ENCODE measurements at regions not wholly inside any gene's neighbourhood (a gene's known extent, or its start where the extent isn't known, plus 50 kb on each side); places are given as distances from the start of the nearest gene placed in this dataset.

DNA sequence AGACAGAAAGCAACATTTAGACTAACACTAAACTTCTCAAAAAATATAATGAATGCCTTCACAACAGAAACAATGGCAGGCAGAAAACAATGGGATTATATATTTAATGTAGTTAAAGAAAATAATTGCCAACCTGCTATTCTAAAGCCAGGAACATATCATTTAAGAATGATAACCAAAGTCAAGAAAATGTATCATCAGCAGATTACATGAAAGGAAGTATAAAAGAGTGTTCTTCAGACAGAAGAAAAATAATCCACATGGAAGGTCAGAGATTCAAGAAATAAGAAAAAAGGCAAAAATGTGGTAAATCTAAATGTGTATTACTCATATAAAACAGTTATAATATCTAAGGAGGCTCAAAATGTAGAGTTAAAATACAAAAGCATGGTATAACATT, 98.1 kb downstream of the CYP26A1 start:
- no peaks in the 10 kb centered on the region for H3K9me3 ChIP-seq (ENCODE audit: low read depth, low read length)
- no peak overlapping the region for H3K4me3 ChIP-seq
- H3K27ac ChIP-seq = no peak overlapping the region
- no peak for TF ChIP-seq FOXP2 (optimal IDR thresholded peaks at IDR 0.05; ENCODE audit: control extremely low read depth, extremely low read length, insufficient read depth)
- TF ChIP-seq EZH2 (IDR thresholded peaks at IDR 0.05) = no peak
- no peak for TF ChIP-seq POLR2AphosphoS5 (IDR thresholded peaks at IDR 0.05; ENCODE audit: borderline replicate concordance, low read depth, low read length)
- no peak overlapping the region for H3K9ac ChIP-seq (ENCODE audit: insufficient read length)
- no peaks in the 10 kb centered on the region for H3K36me3 ChIP-seq (ENCODE audit: insufficient read depth, low read length)
- DNase-seq (ENCODE audit: low read depth, low spot score) = no peak

DNA sequence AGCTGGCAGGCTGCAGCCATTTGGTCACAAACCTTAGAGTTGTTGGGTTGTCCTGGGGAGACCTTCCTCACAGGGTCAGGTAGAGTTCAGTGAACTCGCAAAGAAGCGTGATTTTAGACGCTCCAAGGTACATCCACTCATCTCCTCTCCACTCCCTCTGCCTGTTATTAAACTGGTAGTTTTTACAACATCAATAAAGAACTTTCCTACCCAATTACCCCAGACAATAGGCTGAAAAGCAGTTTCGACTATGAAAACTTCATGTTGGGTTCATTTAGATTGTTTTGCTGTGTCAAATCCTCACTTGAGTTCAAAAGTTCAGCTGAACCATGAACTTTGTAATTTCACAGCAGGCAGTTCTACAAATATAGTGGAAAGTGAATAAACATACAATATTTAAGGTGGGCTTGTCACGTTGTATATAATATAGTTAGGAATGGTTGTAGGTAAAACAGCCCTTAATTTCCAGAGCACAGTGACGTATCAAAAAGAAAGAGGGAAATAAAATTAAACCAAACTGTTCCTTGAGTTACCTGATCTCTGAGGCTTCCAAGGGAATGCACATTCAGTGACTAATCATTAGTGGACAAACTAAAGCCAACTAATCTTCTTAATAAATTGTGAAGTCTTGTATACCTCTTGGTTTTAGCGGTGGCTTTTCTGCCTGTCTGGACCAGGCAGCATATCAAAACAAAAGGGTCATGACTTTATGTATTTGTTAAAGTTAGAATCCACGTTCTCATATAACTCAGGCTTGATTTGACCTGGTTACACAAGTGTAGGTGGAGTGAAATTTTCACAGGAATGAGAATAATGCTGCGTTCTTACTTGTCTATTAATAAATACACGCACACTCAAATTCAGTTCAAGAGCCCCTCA, 100.5 kb downstream of the CYP26A1 start:
- Histone ChIP-seq H3K36me3 (ENCODE audit: insufficient read depth, low read length) (no peaks in the 10 kb centered on the region), H3K4me3 (no peak overlapping the region), H3K9me3 (ENCODE audit: low read depth, low read length) (no peaks in the 10 kb centered on the region), H3K27ac (no peak overlapping the region), H3K9ac (ENCODE audit: insufficient read length) (no peak overlapping the region)
- no peak for DNase-seq (ENCODE audit: low read depth, low spot score)
- TF ChIP-seq FOXP2 (optimal IDR thresholded peaks at IDR 0.05; ENCODE audit: control extremely low read depth, extremely low read length, insufficient read depth) = no peak
- no peak for TF ChIP-seq EZH2 (IDR thresholded peaks at IDR 0.05)
- no peak for TF ChIP-seq POLR2AphosphoS5 (IDR thresholded peaks at IDR 0.05; ENCODE audit: borderline replicate concordance, low read depth, low read length)

DNA sequence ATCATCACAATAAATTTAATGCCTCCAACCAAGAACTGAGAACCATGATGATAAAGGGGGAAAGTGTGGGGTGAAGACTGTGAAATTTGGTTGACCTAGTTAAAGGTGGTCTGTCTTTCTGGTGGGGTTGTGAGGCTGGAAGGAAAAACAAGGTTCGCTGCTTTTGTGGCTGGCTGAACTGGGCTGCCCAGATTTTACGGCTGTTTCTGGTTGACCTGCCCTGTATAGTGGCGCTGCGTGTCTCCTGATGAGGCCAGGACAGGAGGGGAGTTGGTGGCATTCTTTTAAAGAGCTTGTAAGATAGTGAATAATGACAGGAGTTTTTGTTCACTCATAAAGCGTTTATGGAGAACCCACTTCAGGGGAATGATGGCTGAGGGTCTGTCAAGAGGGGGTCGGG, 101.8 kb downstream of the CYP26A1 start:
- TF ChIP-seq POLR2AphosphoS5 (IDR thresholded peaks at IDR 0.05; ENCODE audit: borderline replicate concordance, low read depth, low read length) (no peak), FOXP2 (optimal IDR thresholded peaks at IDR 0.05; ENCODE audit: control extremely low read depth, extremely low read length, insufficient read depth) (no peak), EZH2 (IDR thresholded peaks at IDR 0.05) (no peak)
- Histone ChIP-seq H3K9ac (ENCODE audit: insufficient read length) (no peak overlapping the region), H3K36me3 (ENCODE audit: insufficient read depth, low read length) (no peaks in the 10 kb centered on the region), H3K27ac (no peak overlapping the region), H3K9me3 (ENCODE audit: low read depth, low read length) (no peaks in the 10 kb centered on the region), H3K4me3 (no peak overlapping the region)
- DNase-seq (ENCODE audit: low read depth, low spot score) = no peak

DNA sequence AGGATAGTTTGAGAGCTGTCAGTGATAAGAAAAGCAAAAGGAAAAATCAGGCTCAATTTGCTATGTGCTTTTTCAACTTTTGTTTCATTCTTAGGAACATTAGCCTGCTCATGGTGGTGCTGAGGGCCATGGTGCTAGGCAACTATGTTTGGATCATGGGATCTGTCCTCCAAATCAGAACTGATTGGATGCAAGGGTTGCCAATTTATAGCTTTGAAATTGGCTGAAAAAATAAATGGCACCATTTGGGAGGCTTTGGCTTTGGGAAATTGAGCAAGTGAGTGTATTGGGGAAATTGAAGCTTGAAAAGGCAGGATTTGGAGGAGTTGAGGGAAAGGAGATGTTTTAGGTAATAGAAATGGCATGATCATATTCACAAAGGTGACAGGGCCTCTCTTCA, 103.8 kb downstream of the CYP26A1 start:
- Histone ChIP-seq H3K9me3 (ENCODE audit: low read depth, low read length) (no peaks in the 10 kb centered on the region), H3K4me3 (no peak overlapping the region), H3K9ac (ENCODE audit: insufficient read length) (no peak overlapping the region), H3K27ac (no peak overlapping the region), H3K36me3 (ENCODE audit: insufficient read depth, low read length) (no peaks in the 10 kb centered on the region)
- TF ChIP-seq POLR2AphosphoS5 (IDR thresholded peaks at IDR 0.05; ENCODE audit: borderline replicate concordance, low read depth, low read length) (no peak), EZH2 (IDR thresholded peaks at IDR 0.05) (no peak)
- no peak for DNase-seq (ENCODE audit: low read depth, low spot score)

DNA sequence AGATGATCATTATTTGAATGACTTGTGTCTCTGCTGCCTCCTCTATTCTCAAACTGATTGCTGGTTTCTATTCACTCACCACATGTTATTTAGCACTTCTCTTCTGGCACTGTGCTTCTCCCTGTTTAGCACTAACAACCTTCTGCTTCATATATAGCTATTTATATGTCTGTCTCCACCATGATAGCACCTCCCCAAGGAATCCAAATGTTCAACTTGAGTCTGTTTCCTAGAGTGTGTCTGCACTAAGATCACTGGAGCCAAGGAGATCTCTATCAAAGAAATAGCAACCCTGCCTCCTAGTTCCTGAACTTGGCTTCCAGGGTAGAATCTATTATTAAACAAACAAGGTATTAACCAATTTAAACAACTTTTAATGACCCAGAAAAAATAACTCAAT, 104.5 kb downstream of the CYP26A1 start:
- Histone ChIP-seq H3K9me3 (ENCODE audit: low read depth, low read length) (no peaks in the 10 kb centered on the region), H3K4me3 (no peak overlapping the region), H3K27ac (no peak overlapping the region), H3K9ac (ENCODE audit: insufficient read length) (no peak overlapping the region), H3K36me3 (ENCODE audit: insufficient read depth, low read length) (no peaks in the 10 kb centered on the region)
- no peak for TF ChIP-seq EZH2 (IDR thresholded peaks at IDR 0.05)
- no peak for TF ChIP-seq POLR2AphosphoS5 (IDR thresholded peaks at IDR 0.05; ENCODE audit: borderline replicate concordance, low read depth, low read length)
- no peak for TF ChIP-seq FOXP2 (optimal IDR thresholded peaks at IDR 0.05; ENCODE audit: control extremely low read depth, extremely low read length, insufficient read depth)
- no peak for DNase-seq (ENCODE audit: low read depth, low spot score)

DNA sequence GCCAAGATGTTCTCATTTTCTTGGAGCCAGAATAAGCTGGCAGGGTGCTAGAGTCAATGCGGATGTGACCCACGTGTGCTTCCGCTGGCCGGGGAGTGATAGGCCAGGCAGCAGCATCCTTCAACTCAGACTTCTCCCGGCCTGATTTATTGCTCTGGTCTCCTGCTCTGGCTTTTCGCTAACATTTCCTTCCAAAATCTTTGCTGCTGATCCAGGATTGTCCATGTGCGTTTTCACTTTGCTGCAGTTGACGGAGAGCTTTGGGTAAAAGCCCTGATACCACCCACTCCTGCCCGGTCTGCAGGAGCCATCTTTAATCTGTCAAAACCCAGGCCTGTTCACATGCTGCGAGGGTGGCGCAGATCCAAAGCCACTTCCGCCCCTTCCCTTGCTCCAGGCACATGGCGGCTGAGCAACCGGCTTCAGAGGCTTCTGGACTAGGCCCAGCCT, 106.8 kb downstream of the CYP26A1 start:
- DNase-seq (ENCODE audit: low read depth, low spot score) = peak; percentile 0
- TF ChIP-seq POLR2AphosphoS5 (IDR thresholded peaks at IDR 0.05; ENCODE audit: borderline replicate concordance, low read depth, low read length) = no peak
- TF ChIP-seq EZH2 (IDR thresholded peaks at IDR 0.05) = no peak
- no peak for TF ChIP-seq FOXP2 (optimal IDR thresholded peaks at IDR 0.05; ENCODE audit: control extremely low read depth, extremely low read length, insufficient read depth)
- H3K9ac ChIP-seq (ENCODE audit: insufficient read length) = no peak overlapping the region

DNA sequence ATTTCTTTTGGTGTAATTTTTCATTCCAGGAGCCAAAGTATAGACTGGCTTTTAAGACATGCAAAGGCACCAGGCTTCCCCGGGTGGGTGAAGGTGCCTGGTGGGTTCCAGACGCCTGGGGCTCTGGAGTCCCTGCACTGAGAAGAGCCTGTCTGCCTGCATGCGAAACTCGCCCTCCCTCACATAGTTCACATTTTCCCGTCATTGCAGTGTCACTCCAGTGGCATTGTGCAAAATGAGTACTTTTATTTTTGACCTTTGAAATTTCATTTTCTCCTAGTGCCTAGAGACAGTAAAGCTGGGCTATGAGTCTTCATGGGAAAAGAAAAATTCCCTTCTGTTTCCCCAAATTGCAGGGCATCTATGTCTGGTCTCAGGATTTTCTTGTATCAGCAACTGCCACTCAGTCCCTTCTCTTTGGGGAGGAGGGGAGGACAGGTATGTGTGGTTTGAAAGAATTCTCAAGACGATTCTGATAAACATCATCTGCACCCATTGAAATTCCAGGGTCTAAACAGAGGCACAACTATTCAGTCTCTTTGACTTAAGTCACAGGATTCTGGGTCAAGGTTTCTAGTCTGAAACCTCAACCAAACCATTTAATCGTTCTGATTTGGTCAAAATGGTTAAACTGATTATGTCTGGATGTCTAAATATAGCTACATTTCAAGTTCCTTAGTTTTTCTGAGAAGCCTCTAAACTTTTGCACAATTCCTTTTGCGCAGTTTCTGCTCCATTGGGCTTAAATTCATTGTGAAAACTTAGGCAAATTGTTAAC, 107.8 kb downstream of the CYP26A1 start:
- peak overlapping the region; percentile 79 for H3K27ac ChIP-seq
- H3K36me3 ChIP-seq (ENCODE audit: insufficient read depth, low read length) = no peaks in the 10 kb centered on the region
- H3K9me3 ChIP-seq (ENCODE audit: low read depth, low read length) = no peaks in the 10 kb centered on the region
- no peak overlapping the region for H3K9ac ChIP-seq (ENCODE audit: insufficient read length)
- DNase-seq (ENCODE audit: low read depth, low spot score) = no peak
- H3K4me3 ChIP-seq = peak overlapping the region; percentile 30
- TF ChIP-seq FOXP2 (optimal IDR thresholded peaks at IDR 0.05; ENCODE audit: control extremely low read depth, extremely low read length, insufficient read depth) = no peak
- no peak for TF ChIP-seq POLR2AphosphoS5 (IDR thresholded peaks at IDR 0.05; ENCODE audit: borderline replicate concordance, low read depth, low read length)
- no peak for TF ChIP-seq EZH2 (IDR thresholded peaks at IDR 0.05)

More for the DNA sequence above, 106.8 kb downstream of the CYP26A1 start:
- Histone ChIP-seq H3K9me3 (ENCODE audit: low read depth, low read length) (no peaks in the 10 kb centered on the region), H3K36me3 (ENCODE audit: insufficient read depth, low read length) (no peaks in the 10 kb centered on the region), H3K4me3 (no peak overlapping the region; the same call in 1 of the 2 replicates), H3K27ac (peak overlapping the region; percentile 79)

DNA sequence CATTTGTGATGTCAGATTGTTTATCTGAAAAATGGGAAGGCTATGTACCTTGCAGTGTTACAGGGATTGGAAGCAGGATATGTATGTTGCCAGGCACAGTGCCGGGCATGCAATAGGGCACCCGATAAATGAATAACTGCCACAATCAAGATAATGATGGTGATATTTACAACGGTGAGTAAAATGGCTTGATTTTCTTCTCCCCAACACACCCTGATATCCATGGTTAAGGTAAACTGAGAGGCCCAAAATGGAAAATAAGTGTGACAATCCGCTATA, 108.3 kb downstream of the CYP26A1 start:
- DNase-seq (ENCODE audit: low read depth, low spot score) = no peak
- Histone ChIP-seq H3K27ac (no peak overlapping the region), H3K4me3 (no peak overlapping the region), H3K36me3 (ENCODE audit: insufficient read depth, low read length) (no peaks in the 10 kb centered on the region), H3K9me3 (ENCODE audit: low read depth, low read length) (no peaks in the 10 kb centered on the region), H3K9ac (ENCODE audit: insufficient read length) (no peak overlapping the region)
- TF ChIP-seq POLR2AphosphoS5 (IDR thresholded peaks at IDR 0.05; ENCODE audit: borderline replicate concordance, low read depth, low read length) (no peak), EZH2 (IDR thresholded peaks at IDR 0.05) (no peak), FOXP2 (optimal IDR thresholded peaks at IDR 0.05; ENCODE audit: control extremely low read depth, extremely low read length, insufficient read depth) (no peak)
